CD4-positive, alpha-beta T cell treated with Interleukin-17A for 1 hour (primary cell): ENCODE measurements at regions not wholly inside any gene's neighbourhood (a gene's known extent, or its start where the extent isn't known, plus 50 kb on each side); places are given as distances from the start of the nearest gene placed in this dataset.

Source experiments
- DNase-seq: peaks from one replicate; pipeline ENCODE4 v3.0.0-alpha.2; 2020

GRCh38 chr9:81162361-81162760 is 527.0 kb downstream of the TLE1 start:
- DNase-seq: no peak

- DNase-seq: no peak
Measured at GRCh38 chr9:81156381-81156780, 533.0 kb downstream of the TLE1 start.

- DNase-seq: no peak
Measured at GRCh38 chr9:81150016-81150625, 539.2 kb downstream of the TLE1 start.

GRCh38 chr9:81146684-81147337 is 542.5 kb downstream of the TLE1 start:
- no peak for DNase-seq

GRCh38 chr9:81146241-81146640 is 543.1 kb downstream of the TLE1 start:
- no peak for DNase-seq

GRCh38 chr9:81145331-81145963 is 543.9 kb downstream of the TLE1 start:
- no peak for DNase-seq

GRCh38 chr9:81141961-81142360 is 547.4 kb downstream of the TLE1 start:
- no peak for DNase-seq

- DNase-seq: no peak
Measured at GRCh38 chr9:81137976-81138568, 551.3 kb downstream of the TLE1 start.

GRCh38 chr9:81132796-81133195 is 556.6 kb downstream of the TLE1 start:
- no peak for DNase-seq

GRCh38 chr9:81132318-81132717 is 557.0 kb downstream of the TLE1 start:
- DNase-seq: no peak

- no peak for DNase-seq
Measured at GRCh38 chr9:81128701-81129100, 560.6 kb downstream of the TLE1 start.

- DNase-seq: no peak
Measured at GRCh38 chr9:81125446-81126092, 563.8 kb downstream of the TLE1 start.

- DNase-seq: no peak
Measured at GRCh38 chr9:81123526-81123925, 565.8 kb downstream of the TLE1 start.

GRCh38 chr9:81122749-81123148 is 566.6 kb downstream of the TLE1 start:
- DNase-seq: no peak

- no peak for DNase-seq
Measured at GRCh38 chr9:81119591-81119990, 569.8 kb downstream of the TLE1 start.

GRCh38 chr9:81118416-81118815 is 570.9 kb downstream of the TLE1 start:
- DNase-seq: no peak

GRCh38 chr9:81116340-81117137 is 572.8 kb downstream of the TLE1 start:
- no peak for DNase-seq

- DNase-seq: peak; percentile 4
Measured at GRCh38 chr9:81113453-81114124, 575.8 kb downstream of the TLE1 start.

- DNase-seq: no peak
Measured at GRCh38 chr9:81112627-81113452, 576.5 kb downstream of the TLE1 start.

- no peak for DNase-seq
Measured at GRCh38 chr9:81108821-81109220, 580.5 kb downstream of the TLE1 start.

GRCh38 chr9:81108391-81108790 is 581.0 kb downstream of the TLE1 start:
- DNase-seq: no peak
